Ishikawa (cell line): ENCODE measurements at regions not wholly inside any gene's neighbourhood (a gene's known extent, or its start where the extent isn't known, plus 50 kb on each side); places are given as distances from the start of the nearest gene placed in this dataset.

ENCODE experiments used
- CEBPB ChIP-seq: IDR thresholded peaks from 2 replicates; pipeline ENCODE4 v1.6.1; 2012
- CREB1 ChIP-seq: IDR thresholded peaks from 2 replicates; pipeline ENCODE4 v1.6.1; 2012; ENCODE audit warnings: low read depth
- EP300 ChIP-seq: IDR thresholded peaks from 2 replicates; pipeline ENCODE4 v1.6.1; 2012; ENCODE audit warnings: borderline replicate concordance
- FOXM1 ChIP-seq: IDR thresholded peaks from 2 replicates; pipeline ENCODE4 v1.6.1; 2012; ENCODE audit warnings: low read depth, borderline replicate concordance
- NFIC ChIP-seq: IDR thresholded peaks from 2 replicates; pipeline ENCODE4 v1.6.1; 2012
- RAD21 ChIP-seq: IDR thresholded peaks from 2 replicates; pipeline ENCODE4 v1.6.1; 2012; ENCODE audit warnings: low read depth
- TAF1 ChIP-seq: IDR thresholded peaks from 2 replicates; pipeline ENCODE4 v1.6.1; 2012; ENCODE audit warnings: low read depth, mild to moderate bottlenecking
- TCF12 ChIP-seq: IDR thresholded peaks from 2 replicates; pipeline ENCODE4 v1.6.1; 2012; ENCODE audit warnings: low read depth
- TEAD4 ChIP-seq: IDR thresholded peaks from 2 replicates; pipeline ENCODE4 v1.6.1; 2012
- YY1 ChIP-seq: IDR thresholded peaks from 2 replicates; pipeline ENCODE4 v1.6.1; 2012; ENCODE audit warnings: low read depth
- ZBTB7A ChIP-seq: IDR thresholded peaks from 2 replicates; pipeline ENCODE4 v1.6.1; 2012; ENCODE audit warnings: low read depth
- TF ChIP-seq, protein P1 (sequence below): IDR thresholded peaks from 2 replicates; pipeline ENCODE4 v1.6.1; 2012; ENCODE audit warnings: low read depth, mild to moderate bottlenecking
- TF ChIP-seq, protein P2 (sequence below): IDR thresholded peaks from 2 replicates; pipeline ENCODE4 v1.6.1; 2012

DNA sequence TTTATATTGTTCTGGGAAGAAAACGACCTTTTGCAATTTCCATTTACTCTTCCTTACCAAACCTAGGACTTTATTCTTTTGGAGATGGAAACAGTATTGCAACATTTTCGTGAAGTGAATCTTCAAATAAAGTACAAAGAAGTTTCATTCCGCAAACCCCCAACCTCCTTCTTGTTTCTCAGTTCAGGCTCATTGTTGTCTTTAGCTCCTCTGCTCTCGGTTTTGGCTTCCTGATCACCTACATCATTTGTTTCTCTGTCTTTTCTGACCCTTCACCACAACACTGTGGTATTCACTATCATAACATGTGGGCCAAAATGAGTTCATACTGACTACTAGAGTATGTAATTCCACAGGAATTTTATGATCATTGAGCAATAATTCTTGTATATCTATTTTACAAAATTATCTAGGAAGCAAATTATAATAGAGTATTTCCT lies 266.8 kb downstream of the ADAMTS20 start:
- TF ChIP-seq CEBPB, result no peak
- TF ChIP-seq TAF1, result no peak
- no peak for TF ChIP-seq NFIC
- no peak for TF ChIP-seq RAD21
- no peak for TF ChIP-seq EP300
- TF ChIP-seq, protein P1, sequence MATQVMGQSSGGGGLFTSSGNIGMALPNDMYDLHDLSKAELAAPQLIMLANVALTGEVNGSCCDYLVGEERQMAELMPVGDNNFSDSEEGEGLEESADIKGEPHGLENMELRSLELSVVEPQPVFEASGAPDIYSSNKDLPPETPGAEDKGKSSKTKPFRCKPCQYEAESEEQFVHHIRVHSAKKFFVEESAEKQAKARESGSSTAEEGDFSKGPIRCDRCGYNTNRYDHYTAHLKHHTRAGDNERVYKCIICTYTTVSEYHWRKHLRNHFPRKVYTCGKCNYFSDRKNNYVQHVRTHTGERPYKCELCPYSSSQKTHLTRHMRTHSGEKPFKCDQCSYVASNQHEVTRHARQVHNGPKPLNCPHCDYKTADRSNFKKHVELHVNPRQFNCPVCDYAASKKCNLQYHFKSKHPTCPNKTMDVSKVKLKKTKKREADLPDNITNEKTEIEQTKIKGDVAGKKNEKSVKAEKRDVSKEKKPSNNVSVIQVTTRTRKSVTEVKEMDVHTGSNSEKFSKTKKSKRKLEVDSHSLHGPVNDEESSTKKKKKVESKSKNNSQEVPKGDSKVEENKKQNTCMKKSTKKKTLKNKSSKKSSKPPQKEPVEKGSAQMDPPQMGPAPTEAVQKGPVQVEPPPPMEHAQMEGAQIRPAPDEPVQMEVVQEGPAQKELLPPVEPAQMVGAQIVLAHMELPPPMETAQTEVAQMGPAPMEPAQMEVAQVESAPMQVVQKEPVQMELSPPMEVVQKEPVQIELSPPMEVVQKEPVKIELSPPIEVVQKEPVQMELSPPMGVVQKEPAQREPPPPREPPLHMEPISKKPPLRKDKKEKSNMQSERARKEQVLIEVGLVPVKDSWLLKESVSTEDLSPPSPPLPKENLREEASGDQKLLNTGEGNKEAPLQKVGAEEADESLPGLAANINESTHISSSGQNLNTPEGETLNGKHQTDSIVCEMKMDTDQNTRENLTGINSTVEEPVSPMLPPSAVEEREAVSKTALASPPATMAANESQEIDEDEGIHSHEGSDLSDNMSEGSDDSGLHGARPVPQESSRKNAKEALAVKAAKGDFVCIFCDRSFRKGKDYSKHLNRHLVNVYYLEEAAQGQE, result no peak
- no peak for TF ChIP-seq TCF12
- no peak for TF ChIP-seq YY1
- TF ChIP-seq CREB1, result no peak
- TF ChIP-seq ZBTB7A, result no peak
- no peak for TF ChIP-seq FOXM1
- no peak for TF ChIP-seq TEAD4
- TF ChIP-seq, protein P2, sequence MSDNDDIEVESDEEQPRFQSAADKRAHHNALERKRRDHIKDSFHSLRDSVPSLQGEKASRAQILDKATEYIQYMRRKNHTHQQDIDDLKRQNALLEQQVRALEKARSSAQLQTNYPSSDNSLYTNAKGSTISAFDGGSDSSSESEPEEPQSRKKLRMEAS, result no peak
